Esophagus mucosa (tissue), 1 donor: ENCODE measurements at regions not wholly inside any gene's neighbourhood (a gene's known extent, or its start where the extent isn't known, plus 50 kb on each side); places are given as distances from the start of the nearest gene placed in this dataset.
"Not testable (repeated sequence)": the region's sequence is repeated elsewhere in the genome, so short reads cannot be mapped to it uniquely, and the experiment has no call there.

Experiments used
- ATAC-seq: fragments of 200-7000 bp; cut with Tn5 transposase; one replicate; pipeline ENCODE4 v1.9.1; 2020
- donor health status: DM: yes; HTN: yes; CAD: no.

- ATAC-seq = no peak
These were observed 321.4 kb upstream of the LRFN5 start for GRCh38 chr14:41285186-41285748.

- no peak for ATAC-seq
These were observed 325.9 kb upstream of the LRFN5 start for GRCh38 chr14:41280745-41281144.

DNA sequence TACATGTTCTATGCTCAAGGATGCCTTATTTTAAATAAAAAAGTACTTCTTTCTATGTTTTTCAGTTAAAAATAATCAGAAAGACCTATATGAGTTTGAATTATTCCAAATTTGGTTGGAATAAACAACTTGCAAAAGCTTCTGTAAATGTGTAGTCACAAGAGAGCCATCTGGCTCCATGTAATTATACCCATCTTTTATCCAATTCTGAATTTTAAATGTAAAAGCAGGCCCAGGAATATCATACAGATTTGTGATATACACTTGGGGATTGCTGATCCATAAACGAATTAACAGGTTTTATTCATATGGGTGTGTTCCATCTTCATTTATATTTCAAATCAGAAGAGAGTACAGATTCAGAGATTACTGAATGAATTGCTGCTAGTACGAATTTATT, 329.2 kb upstream of the LRFN5 start:
- ATAC-seq = no peak

GRCh38 chr14:41257476-41257875, 349.2 kb upstream of the LRFN5 start:
- no peak for ATAC-seq

- ATAC-seq = no peak
These were observed 371.2 kb upstream of the LRFN5 start for GRCh38 chr14:41235466-41235865.

- ATAC-seq = no peak
These were observed 376.0 kb upstream of the LRFN5 start for GRCh38 chr14:41230683-41231082.

DNA sequence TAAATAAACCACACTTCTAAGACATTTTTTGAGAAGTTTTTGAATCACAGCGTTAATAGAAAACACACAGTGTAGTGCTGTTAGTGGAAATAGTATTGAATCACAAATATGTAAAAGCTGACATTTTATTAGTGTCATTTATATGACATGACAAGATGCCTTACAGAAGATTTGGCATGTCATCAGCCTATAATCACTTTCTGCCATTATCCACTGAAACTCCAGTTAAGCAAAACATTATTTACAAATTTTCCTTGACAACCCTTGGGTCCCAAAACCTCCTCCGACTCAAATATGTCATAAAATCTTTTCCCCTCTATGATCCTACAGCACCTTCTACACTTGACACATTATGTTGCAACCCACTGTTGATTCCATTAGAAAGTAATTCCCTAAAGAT, 376.9 kb upstream of the LRFN5 start:
- ATAC-seq = no peak

DNA sequence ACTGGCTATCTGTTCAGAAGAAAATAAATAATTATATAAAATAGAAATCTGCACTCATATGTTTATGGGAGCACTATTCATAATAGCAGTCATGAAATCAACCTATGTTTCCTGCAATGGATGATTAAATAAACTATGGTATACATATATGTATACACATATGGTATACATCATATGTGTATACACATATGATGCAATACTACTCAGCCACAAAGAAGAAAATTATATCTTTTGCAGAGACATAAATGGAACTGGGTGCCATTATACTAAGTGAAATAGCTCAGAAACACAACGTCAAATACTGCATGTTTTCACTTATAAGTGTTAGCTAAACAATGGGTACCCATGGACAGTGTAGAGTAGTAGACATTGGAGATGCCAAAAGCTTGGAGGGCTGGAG, 381.2 kb upstream of the LRFN5 start:
- no peak for ATAC-seq

DNA sequence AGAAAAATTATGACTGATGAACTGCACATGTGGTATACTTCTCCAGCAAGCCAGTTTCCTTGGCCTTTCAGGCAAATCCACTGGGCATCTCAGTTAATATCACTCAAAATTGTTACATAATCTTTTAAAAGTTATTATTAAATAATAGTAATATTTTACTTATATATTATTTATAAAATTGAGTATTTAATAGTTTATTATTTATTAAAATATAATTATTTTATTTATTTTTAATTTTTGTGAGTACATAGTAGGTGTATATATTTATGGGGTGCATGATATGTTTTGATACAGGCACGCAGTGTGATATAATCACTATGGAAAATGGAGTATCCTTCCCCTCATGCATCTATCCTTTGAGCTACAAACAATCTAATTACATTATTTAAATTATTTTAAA, 384.1 kb upstream of the LRFN5 start:
- ATAC-seq = no peak

DNA sequence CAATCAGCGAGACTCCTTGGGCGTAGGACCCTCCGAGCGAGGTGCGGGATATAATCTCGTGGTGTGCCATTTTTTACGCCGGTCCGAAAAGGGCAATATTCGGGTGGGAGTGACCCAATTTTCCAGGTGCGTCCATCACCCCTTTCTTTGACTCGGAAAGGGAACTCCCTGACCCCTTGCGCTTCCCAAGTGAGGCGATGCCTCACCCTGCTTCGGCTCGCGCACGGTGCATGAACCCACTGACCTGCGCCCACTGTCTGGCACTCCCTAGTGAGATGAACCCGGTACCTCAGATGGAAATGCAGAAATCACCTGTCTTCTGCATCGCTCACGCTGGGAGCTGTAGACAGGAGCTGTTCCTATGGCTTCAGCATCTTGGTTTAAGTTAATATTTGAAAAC, 391.7 kb upstream of the LRFN5 start:
- ATAC-seq = not testable (repeated sequence)

DNA sequence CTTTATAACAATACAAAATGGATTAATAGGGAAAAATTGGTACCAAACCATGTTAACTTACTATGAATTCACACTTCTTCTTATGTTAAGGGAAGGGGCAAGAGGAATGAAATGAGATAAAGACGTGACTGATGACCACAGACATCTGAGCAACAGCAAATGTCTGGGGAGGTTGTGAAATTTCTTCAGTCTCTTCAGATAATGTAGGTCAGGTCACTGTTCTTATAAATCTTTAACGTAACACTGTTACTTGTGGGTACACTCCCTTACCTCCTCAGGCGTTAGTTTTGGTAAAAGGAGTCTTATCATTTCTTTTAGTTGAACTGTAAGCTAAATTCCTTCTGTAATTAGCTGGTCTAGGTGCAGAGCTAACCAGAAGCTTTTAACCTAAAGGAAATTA, 405.0 kb upstream of the LRFN5 start:
- ATAC-seq = no peak

- ATAC-seq = no peak
These were observed 418.8 kb upstream of the LRFN5 start for GRCh38 chr14:41187868-41188267.

DNA sequence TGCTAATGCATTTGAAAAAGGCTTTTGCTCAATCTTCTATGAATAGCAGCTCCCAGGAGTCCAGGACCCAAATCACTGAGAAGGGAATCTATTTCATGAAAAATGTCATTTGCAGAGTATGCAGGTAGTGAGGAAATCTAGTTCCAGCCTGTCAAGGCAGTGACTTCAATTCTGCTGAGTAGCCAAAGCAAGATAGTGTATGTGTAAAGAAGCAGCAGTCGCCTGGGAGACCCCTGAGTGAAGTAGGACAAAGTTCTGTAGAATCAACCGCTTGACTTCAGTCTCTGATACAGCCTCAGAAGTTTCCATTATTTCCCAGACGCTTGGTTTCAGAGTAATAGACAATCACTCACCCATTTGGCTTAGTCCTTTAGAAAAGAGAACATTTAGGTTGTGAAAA, 435.6 kb upstream of the LRFN5 start:
- no peak for ATAC-seq

DNA sequence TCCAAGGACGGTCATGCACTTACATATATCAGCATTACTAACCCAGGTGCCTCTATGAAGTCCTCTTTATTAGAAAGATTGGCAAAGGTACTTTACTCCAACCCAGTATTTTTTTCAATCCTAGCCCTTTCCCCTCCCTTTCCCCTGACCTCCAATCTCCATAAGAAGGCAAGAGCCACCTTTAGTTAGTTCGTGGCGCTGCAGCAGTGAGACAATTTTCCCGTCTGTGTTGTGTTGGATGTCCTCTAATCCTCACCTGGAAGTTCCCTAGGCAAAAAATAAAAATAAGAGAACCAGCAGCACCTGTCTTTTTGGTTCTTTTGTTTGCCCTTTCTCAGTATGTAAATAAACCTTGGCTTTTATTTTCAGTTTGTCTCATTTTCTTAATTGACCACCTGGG, 439.6 kb upstream of the LRFN5 start:
- ATAC-seq = no peak

- no peak for ATAC-seq
These were observed 452.4 kb upstream of the LRFN5 start for GRCh38 chr14:41154143-41154807.

- ATAC-seq = no peak
These were observed 460.3 kb upstream of the LRFN5 start for GRCh38 chr14:41146391-41146790.

DNA sequence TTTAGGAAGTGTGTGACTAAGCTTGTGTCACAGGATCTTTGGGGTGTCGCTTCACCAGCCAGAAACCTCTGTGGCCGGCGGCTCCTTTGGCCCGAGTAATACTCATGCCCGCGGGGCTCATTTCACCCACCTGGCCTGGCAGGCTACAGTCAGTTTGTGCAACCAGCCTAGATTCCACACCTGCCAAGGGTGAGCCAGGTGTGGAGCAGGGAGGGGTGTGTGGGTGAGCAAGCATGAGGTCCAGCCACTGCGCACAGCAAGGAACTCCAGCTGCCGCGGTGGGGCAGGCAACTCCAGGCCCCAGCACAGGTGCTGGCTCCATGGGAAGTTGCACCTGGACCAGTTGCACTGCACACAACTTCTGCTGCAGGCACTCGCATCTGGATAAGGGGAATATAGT, 462.3 kb upstream of the LRFN5 start:
- ATAC-seq = no peak

DNA sequence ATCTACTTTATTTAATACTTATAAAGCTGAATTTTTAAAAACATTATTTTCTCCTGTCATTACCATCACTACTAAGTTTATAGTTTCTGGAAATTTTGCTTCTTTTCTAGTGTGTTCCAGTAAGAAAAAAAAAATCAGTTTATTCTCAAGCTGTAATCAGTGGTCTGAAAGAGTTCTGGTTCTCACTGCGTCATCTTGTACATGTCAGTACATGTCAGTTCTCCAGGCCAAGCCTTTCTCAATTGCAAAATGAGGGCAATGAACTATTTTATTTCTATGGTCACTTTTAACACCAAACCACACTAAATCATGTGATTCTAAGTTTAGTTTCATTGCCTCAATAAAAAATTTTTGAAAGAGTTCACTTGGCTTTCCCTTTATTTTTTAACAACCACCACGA, 468.9 kb upstream of the LRFN5 start:
- no peak for ATAC-seq

DNA sequence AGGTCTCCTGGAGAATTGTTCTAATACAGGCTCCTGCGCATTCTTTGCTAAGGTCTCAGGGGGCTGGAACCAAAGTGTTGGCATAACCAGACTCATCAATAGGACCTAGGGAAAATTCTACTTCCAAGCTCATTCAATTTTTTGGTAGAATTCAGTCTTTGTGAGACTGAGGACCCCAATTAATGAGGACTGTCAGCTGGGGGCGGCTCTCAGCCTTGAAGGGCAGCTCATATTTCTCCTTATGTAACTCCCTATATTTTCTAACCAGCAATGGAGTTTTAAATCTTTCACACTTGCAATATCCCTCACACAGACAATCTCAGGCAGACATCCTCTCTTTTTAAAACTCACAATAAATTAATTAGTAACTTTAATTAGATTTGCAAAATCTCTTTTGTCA, 476.4 kb upstream of the LRFN5 start:
- no peak for ATAC-seq

DNA sequence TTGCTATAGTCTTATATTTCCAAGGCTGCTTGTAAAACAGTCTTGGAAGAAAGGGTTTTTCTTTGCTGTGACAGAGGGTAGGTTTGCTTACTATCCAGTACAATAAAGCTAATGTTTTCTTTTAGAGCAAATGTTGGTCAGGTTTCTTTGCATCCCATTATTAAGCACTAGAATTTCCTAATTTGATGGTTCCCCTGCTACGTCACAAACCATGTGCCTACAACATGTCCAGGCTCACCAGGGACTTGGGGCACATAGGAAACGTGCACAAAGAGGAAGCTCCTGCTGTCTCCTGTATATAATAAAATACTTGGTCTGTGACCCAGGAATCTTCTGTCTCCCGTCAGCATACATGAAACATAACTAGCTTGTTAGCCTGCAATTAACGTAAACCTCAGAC, 486.3 kb upstream of the LRFN5 start:
- ATAC-seq = no peak

DNA sequence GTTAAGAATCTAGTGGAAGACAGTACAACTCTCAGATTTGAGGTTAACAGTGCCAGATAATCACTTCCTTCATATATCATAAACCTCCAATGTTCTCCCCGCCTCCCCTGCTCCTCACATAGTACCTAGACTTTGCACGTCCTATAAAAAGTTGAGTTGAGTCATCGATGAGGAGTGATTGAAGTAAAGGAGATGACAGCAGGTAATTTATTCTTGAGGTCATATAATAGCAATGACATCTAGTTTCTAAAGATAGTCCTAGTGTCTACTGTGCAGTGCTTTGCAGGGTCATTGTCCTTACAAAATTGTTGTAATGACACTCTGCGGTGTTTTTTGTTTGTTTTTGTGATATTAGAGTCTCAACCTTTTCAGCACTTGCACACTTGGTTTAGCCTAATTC, 510.5 kb upstream of the LRFN5 start:
- no peak for ATAC-seq

- ATAC-seq = no peak
These were observed 519.6 kb upstream of the LRFN5 start for GRCh38 chr14:41087056-41087455.

DNA sequence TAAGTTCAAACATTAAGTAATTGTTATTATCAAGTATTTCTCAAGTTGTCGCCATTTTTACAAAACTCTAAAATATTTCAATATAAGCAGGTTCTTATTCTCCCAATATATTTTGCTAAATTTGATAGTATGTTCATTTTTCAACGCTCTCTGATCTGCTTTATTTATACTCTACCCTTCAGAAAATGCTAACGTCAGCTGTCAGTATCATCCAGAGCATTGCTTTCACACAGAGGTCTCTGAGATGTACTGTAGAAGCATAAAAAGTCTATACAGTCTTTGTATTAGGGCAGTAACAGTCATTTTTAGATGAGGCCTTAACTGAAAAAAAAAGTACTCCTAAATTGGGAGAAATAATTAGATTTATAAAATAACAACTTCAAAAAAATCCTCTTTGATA, 533.1 kb upstream of the LRFN5 start:
- no peak for ATAC-seq

GRCh38 chr14:41072776-41073175, 533.9 kb upstream of the LRFN5 start:
- ATAC-seq = no peak

DNA sequence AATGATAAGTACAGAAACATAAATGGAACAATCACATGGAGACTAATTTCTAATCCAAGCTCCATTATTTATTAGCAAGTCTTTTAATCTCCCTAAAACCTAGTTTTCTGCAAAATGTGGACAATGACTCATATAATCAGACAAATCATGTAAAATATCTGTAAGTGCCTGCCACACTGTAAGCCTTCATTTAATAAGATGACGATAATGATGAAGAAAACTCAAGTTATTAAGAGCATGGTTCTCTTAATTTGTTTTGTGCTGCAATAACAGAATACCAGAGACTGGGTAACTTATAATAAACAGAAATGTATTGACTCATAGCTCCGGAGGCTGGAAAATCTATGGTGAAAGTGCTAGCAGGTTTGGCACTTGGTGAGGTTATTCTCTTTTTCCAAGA, 535.3 kb upstream of the LRFN5 start:
- no peak for ATAC-seq
